GM21723 (cell line): ENCODE measurements at regions not wholly inside any gene's neighbourhood (a gene's known extent, or its start where the extent isn't known, plus 50 kb on each side); places are given as distances from the start of the nearest gene placed in this dataset.

Source experiments
- ATAC-seq: cut with Tn5 transposase; IDR thresholded peaks from one replicate; pipeline ENCODE4 v1.9.1; 2021; ENCODE audit warnings: mild to moderate bottlenecking, moderate library complexity; ENCODE audit not compliant: unreplicated experiment

DNA sequence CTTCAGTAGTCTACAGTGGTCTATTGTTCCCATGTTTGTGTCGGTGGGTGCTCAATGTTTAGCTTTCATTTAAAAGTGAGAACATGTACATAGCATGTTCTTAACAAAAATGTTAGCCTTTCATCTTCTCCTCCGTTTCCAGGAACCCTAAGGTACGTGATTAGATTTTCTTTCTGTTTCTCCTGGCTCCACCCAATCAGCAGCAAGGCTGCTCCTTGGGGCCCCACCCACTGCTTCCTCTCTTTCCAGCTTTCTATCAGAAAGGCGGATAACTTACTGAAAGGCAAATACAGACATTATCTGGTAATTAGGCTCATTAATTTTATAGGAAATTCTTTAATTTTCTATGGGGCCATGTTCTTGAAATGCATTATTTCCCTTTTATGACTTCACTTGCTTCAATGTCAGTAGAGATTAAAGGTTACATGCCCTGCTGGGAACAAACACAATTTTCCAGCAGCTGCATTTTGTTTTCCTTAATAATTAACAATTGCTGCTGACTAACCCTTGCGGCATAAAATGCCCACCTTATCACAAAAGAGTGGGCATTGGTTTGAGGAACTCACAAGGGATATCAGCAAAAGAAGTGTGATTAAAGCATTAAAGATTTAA lies 324.9 kb upstream of the SNX7 start:
- ATAC-seq = no peak

DNA sequence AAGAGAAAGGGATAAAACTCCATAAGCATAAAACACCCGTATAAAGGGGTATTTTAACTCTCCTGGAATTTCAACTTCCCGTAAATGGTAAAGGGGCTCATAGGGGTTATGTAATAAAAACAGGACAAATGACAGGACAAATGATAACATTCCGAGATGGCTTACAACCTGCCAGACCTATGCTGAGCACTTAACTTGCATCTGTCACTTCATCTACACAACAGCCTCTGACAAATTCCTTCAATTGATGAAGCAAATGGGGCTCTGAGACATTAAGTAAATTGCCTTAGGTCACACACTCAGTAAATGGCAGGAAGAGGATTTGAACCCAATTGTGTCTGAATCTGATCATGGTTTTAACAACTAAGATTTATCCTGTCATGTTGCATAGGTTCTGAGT lies 327.6 kb upstream of the SNX7 start:
- no peak for ATAC-seq

DNA sequence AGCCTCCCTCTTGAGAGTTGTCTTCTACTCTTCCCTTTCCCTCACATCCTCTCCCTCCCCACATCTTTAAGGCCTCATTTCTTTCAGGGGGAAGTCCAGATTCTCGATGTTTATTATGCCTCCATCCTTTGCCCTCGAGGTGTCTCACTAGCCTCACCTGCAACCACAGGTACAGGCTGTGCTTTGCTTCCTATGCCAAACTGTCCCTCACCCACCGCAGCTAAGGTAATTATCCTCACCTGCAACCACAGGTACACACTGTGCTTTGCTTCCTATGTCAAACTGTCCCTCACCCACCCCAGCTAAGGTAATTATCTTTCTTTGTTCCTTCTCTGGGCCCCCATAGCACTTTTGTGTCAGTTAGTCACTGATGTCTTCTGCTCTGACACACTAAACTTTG lies 328.1 kb upstream of the SNX7 start:
- ATAC-seq = no peak

DNA sequence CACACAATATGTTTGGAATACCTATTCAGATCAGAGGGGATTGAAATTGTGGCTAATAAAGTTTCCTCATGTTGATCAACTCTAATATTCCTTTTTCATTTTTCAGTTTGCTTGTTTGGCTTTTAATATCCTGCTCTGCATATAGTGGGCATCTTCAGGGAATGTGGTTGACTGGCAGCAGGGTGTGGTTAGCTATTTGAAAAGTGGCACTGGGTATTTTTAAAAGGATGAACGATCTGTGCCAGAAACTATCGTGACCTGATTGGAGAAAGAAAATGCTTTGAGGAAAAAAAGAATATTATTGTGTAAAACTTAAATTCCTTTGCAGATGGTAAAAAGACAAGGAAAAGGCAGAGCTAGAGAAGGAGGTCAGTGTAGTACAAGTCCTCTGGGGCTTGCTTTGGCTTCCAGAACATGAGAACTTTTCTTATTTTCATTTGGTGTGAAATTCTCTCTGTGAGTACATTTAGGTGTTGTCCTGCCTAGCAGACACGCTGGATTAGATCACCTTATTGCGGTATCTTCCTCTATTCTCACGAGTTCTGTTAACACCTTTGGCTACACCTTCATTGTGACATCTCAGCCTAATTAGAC lies 329.7 kb upstream of the SNX7 start:
- no peak for ATAC-seq

DNA sequence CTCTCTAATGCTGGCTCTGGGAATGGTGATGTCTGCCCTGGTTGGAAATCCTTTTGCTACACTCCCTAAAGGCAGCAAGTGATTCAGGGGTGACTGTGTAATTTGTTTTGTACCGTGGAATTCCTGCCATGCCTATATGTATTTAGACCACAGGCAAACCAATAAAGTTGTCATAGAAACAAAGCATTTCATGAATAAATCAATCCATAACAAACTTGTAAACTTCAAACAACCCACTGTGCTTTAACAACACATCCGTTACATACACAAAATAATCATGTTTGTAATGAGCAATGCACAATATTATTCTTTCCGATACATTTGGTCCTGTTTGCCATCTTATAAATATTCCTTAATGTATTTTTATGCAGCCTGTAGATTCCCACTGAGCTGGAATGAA lies 330.3 kb upstream of the SNX7 start:
- ATAC-seq = no peak

DNA sequence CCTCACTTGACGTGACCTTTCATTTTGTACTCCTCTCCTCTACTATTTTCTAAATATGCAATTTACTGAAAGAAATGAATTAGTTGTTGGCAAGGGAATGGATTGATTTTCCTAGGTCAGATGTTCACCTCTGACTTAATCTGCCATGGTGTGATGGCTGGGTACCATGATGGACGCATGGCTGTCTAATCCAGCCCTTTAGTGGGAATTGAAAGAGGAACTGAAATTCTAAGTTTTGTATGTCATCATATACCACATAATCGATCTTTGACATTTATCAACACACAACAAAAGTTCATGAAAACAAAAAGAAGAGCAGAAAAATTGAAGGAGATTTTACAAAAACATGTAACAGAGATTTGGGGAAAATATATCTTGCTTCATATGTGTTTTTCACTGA lies 331.3 kb upstream of the SNX7 start:
- ATAC-seq = no peak

DNA sequence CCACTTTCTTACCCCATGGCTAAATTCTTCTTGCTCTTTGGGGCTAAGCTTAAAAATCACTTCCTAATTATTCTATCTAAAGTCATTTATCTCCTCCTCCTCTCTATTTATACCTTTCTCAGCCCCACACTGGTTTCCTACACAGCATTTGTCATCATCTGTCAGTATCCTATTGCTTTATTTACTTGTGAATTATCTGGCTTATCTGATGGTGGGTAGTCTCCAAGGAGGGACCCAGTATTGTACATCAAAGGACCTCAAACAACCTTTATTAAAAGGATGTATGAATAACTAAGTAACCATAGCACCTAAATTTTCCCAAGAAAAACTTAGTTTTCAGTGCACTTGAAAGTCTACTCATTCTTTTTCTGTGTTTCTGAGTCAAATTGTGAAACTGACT lies 332.7 kb upstream of the SNX7 start:
- ATAC-seq = no peak

DNA sequence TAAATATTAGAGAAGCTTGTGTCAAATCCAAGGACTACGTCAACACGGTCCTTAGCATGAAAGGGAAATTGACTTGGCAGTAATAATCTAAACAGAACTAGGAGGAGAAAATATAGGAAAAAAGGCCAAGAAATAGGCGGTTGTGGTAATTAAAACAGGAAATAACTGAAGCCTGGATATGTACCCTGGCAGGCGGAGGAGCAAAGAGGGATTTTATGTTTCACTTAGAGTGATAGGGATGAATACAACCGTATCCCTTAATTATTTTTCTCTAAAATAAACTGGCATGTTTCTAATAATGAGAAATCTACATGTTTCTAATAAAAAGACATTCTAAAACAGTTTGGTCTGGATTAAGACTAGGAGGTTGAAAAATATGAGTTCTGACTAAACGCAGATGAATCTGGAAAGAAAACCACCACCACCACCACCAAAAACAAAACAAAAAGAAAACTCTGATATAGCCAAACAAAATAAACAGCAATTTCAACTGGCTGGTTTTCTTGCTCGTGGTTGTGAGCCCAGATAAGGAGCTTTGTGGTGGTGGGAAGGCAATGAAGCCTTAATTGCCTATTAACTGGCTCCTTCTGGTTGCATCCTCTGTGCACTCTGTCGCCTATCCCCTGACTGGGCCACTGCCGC lies 334.2 kb upstream of the SNX7 start:
- ATAC-seq = no peak

DNA sequence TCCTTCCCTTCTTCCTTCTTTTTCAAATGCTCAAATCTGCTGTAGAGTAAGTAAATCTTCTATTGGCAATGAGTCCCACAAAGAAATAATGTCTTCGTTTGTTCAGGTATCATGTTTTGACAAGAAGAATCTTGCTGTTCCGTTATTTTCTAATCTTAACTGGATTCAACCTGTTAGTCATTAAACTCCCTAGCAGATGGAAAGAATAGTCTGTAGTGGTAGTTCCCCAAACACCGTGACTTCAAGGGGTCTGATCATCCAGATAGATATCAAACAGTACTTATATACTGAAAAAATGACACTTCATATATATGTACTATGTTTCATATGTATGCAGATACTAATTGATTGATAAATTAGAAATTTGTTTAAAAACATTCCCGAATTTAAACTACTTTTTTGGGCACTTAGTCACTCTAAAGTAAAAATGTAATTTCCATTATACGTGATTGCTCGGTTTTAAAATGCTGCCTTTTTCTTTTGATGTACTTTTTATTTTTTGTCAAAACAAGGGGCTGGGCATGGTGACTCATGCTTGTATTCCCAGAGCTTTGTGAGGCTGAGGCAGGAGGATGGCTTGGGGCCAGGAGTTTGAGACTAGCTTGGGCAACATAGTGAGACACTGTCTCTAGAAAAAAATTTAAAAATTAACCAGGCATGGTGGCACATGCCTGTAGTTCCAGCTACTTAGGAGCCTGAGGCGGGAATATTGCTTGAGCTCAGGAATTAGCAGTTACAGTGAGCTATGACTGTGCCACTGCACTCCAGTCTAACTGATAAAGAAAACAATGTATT lies 335.7 kb upstream of the SNX7 start:
- no peak for ATAC-seq

DNA sequence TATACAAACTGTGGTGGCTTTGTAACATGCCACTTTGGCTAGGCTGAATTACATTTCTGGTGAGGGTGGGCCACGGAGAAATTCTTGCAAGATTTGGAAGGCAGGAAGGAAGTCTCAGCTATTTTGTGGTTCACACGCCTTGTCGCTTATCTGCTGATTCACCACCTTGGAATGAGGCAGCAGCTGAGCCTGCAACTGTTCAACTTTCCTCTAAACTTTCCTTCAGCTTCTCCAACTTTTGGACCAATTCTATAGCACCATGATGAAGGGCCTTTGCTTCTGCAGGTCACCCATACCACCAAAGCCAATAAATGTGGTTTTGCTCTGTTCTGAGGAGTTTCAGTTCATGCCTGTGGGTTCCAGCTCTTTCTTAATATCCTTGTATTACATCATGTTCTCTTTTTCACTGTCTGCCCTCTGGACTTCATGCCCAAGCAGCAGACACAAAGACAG lies 337.6 kb upstream of the SNX7 start:
- no peak for ATAC-seq

DNA sequence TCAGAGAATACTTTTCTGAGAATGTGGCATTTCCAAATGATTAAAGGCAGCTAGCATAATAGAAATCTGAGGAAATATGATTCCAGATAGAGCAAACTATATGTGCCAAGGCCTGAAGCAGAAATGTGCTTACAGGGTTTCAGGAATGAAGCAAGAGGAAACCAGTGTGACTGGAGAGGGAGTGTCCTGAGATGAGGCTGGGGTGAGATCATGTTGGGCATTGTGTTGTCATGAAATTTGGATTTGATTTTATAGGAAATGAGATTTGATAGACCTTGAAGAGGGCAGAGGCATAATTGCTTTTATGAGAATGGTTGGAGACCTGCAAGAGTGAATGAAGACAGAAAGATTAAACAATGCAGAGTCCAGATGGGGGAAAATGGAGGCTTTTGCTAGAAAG lies 338.1 kb upstream of the SNX7 start:
- ATAC-seq = no peak

DNA sequence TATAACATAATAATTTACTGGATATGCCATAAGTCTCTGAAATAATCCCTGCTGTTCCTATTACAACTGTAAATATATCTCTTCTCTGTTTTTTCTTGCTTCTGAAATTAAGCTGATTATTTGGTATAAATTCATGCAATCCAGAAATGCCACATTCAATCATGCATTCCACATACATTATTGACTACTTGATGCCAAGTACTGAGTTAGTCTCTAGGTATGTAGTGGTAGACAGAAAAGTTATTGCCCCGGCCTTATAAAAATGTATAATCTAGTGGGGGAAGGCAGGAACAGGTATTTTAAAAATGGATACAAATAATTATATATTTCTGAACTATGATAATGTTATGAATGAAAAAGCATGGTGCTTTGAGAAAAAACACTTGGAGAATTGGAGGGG lies 338.6 kb upstream of the SNX7 start:
- ATAC-seq = no peak

DNA sequence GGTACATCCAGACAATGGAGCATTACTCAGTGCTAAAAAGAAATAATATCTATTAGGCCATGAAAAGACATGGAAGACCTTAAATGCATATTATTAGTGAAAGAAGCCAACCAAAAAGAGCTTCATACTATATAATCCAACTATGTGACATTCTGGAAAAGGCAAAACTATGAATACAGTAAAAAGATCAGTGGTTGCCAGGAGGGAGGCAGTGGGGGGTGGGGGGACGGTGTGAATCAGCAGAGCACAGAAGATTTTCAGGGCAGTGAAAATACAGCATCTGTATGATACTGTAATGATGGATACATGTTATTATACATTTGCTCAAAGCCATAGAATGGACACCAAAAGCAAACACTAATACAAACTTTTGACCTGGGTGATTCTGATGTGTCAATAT lies 339.4 kb upstream of the SNX7 start:
- ATAC-seq = no peak

DNA sequence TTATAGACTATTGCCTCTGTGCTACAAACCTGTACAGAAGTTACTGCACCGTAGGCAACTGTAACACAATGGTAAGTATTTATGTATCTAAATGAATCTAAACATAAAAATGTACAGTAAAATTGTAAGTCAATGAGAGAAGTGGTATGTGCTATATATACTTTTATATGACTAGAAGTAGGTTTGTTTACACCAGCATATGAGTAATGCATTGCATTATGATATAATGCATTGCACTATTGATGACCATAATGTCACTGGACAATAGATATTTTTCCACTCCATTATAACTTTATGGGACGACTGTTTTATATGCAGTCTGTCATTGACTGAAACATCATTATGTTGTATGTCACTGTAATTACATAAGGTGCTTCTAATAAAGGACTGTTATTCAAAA lies 340.3 kb upstream of the SNX7 start:
- no peak for ATAC-seq

DNA sequence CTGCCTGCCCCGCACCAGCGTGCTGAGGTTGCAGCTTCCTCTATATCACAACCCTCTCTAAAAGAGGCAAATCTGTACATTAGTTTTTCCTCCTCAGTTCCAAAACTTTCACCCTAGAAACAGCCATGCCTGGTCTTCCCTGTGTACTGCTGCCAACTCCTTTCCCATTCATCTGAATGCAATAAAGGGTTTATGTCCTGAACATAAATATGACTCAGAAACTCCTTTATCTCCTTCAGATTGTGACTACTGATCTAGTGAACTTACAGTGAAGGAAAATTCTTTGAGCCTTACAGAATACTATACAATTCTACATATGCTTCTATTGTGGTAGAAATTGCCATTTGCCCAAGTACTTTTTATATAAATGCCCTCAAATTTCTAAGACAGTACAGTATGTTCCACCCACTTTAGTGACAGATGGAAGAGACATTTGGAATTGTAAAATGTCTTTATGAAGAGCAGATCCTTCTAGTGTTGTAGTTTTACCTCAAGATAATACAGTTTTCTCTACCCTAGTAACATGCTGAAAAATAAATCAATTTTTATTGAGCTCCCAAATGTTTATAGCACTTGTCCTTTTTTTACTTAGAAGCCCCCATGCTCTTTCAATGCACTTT lies 345.1 kb upstream of the SNX7 start:
- ATAC-seq = no peak

DNA sequence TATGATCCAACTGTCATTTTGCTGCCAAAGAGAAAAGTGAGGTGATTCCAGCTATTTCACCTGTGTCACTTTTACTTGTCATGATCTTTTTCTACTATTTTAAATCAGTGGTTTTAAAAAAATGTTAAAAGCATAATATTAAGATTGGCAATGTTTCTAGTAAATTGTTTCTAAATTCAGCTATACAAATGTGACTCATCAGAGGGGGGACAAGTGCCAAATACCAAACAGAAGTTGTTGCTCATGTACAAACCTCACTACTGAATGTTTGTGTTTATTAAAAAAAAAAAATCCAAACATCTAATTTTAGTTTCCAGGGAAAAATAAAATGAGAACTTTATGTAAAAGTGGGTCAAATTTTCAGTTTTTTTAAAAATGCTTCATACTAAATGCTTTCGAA lies 346.2 kb upstream of the SNX7 start:
- no peak for ATAC-seq

DNA sequence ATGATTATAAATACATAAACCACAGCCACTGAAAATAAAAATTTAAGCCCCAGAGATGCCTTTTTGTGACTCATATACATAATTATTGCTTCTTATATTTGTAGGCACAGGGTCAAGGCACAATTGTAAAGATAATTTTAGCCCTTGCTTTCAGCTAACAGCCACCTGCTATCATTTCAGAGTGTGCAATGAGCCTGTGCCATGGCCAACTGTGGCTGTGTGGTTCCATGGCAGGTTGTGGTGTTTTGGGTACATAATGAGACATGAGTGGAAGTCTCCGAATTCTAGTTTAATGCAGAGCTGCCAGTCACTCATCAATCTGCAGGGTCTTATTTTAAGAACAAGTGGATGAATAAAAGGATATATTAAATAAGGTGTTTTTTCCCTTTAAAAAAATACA lies 346.9 kb upstream of the SNX7 start:
- no peak for ATAC-seq

DNA sequence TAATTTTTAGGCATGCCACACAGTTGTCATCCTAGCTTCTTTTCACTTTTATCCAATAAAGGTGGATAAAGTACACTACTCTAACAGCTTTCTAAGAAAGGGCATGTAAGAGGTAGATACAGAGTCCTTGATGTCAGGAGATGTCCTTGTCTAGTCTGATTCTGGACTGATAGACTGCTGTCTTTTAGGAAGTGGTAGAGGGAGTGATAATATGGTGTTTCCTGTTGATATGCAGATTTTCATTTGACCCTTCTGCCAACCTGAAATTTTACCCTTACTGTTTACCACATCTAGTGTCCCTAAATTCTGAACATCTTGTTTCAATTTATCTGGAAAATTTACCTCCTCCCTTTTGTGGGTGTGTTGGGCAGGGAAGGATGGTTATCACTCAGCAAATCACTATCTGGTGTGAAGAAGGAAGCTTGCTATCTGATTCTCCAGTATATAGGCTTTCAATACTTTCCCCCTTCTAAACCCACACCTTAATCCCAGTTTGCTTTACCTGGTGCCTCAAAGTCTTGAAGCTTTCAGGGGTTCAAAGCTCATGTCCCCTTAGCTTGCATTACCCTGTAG lies 354.9 kb upstream of the SNX7 start:
- ATAC-seq = no peak

DNA sequence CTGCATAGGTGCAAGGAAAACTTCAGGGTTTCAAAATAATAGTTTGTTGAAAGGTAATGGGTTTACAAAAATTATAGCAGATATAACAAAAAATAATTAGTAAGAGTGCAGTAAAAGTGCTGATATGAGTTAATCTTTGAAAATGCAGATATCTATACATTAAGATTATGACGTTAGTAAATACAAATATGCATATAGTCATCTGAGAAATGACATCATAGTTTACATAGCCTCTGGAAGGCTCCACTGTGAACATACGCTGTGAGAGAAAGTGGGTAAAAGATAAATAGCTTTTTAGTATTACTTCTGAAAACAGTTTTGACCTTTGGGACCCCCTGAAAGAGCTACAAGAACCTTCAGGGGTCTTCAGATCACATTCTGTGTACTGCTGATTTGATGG lies 356.2 kb upstream of the SNX7 start:
- ATAC-seq = no peak

DNA sequence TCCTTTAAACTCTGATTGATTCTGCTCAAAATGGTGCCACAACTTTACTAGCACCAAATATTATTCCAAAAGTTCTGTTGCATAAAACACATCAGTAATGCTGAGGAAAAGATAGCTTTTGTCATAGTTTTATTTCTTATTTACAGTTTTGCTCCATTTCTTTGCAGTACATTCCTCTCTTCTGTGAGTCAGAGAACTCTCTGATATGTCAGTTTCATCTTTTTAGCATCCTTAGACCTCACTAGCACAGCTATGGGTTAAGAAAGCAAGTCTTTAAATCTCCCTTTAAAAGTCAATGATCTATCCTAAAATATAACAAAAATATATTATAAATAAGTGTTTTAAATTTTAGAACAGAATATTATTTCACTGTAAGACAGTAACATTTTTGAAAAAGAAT lies 356.6 kb upstream of the SNX7 start:
- ATAC-seq = no peak

DNA sequence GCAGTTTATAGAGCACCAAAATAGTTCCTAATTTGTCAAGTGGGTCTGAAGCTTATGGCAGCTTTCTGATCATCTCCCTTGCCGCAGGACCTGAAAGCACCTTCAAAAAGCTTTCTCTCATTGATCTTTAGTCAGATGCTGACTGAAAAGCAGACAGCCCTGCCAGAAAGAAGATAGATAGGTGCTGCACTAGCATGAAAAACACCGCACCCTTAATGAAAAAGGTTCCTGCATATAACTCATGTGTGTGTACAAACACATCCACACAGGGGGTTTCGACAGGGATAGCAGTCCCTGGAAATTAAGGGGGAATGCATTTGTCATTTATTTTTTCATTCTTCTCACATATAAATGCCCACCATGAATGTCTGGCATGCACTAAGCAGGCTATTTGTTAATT lies 361.7 kb upstream of the SNX7 start:
- no peak for ATAC-seq
